ENCODE measurements at regions not wholly inside any gene's neighbourhood (a gene's known extent, or its start where the extent isn't known, plus 50 kb on each side); places are given as distances from the start of the nearest gene placed in this dataset.

DNA sequence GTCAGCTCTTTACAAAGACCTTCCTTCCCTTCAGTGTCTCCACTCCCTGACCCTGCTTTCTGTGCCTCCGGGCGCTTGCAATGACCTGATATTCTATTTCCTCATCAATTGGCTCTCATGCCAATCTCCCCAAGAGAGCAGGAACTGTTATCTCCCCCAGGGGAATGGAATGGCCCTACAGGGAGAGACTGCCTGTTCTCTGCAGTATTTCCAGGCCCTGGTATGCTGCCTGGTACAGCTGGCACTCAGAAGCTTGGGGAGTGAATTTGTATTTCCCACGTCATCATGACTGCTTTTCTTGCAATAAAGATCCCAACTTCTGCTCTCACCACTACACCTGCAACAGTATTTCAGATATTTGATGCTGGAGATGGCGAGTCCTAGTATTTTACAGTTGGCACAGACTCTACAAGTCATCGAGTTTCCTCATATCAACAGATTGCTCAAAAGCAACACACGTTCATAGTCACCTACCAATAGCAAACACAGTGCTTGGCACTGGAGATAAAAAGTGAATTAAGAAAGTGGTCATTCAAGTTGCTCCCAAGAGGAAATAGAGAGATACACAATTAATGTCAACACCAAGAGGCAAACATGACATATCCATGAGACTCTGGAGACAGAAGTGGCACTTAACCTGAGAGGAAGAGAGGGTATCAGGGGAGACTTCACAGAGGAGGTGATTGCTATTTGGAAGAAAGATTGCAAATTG is 90.5 kb upstream of the EGFL6 start:
- TF ChIP-seq, protein P1, sequence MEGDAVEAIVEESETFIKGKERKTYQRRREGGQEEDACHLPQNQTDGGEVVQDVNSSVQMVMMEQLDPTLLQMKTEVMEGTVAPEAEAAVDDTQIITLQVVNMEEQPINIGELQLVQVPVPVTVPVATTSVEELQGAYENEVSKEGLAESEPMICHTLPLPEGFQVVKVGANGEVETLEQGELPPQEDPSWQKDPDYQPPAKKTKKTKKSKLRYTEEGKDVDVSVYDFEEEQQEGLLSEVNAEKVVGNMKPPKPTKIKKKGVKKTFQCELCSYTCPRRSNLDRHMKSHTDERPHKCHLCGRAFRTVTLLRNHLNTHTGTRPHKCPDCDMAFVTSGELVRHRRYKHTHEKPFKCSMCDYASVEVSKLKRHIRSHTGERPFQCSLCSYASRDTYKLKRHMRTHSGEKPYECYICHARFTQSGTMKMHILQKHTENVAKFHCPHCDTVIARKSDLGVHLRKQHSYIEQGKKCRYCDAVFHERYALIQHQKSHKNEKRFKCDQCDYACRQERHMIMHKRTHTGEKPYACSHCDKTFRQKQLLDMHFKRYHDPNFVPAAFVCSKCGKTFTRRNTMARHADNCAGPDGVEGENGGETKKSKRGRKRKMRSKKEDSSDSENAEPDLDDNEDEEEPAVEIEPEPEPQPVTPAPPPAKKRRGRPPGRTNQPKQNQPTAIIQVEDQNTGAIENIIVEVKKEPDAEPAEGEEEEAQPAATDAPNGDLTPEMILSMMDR (IDR thresholded peaks at IDR 0.05): no peak
- TF ChIP-seq POLR2A (IDR thresholded peaks at IDR 0.05; ENCODE audit: low read depth) (no peak), EP300 (IDR thresholded peaks at IDR 0.05) (no peak)

Measured in esophagus muscularis mucosa (tissue), 4 donors.